ENCODE measurements at regions not wholly inside any gene's neighbourhood (a gene's known extent, or its start where the extent isn't known, plus 50 kb on each side); places are given as distances from the start of the nearest gene placed in this dataset.

- TF ChIP-seq, protein P1, sequence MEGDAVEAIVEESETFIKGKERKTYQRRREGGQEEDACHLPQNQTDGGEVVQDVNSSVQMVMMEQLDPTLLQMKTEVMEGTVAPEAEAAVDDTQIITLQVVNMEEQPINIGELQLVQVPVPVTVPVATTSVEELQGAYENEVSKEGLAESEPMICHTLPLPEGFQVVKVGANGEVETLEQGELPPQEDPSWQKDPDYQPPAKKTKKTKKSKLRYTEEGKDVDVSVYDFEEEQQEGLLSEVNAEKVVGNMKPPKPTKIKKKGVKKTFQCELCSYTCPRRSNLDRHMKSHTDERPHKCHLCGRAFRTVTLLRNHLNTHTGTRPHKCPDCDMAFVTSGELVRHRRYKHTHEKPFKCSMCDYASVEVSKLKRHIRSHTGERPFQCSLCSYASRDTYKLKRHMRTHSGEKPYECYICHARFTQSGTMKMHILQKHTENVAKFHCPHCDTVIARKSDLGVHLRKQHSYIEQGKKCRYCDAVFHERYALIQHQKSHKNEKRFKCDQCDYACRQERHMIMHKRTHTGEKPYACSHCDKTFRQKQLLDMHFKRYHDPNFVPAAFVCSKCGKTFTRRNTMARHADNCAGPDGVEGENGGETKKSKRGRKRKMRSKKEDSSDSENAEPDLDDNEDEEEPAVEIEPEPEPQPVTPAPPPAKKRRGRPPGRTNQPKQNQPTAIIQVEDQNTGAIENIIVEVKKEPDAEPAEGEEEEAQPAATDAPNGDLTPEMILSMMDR (IDR thresholded peaks at IDR 0.05), result no peak
Measured at GRCh38 chr14:37939442-37940028, 268.2 kb upstream of the SSTR1 start.

DNA sequence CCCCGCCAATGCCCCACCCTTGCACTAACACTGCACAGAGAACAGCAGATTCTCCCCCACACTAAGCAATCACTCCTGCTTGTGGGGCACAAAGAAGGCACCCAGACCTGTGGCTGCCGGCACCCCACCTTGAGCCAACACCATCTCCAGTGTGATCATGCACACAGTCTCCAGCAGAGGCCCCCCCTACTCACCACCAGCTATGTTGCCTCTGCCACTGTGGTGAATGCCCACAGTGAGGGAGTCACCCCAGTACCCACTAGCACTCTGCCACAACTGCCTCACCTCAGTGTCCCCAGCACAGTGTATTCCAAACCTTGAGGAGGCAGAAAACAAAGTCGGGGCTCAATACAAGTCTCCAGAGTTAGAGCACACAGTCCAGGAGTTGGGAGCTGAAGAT, 261.7 kb upstream of the SSTR1 start:
- TF ChIP-seq, protein P1 (IDR thresholded peaks at IDR 0.05), result no peak

DNA sequence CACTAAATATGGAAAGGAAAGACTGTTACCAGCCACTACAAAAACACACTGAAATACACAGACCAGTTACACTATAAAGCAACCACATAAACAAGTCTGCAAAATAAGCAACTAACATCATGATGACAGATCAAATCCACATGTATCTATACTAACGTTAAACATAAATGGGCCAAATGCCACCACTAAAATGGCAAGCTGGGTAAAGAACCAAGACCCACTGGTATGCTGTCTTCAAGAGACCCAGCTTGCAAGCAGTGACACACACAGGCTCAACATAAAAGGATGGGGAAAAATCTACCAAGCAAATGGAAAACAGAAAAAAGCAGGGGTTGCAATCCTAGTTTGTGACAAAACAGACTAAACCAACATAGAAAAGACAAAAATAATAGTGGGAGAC, 260.9 kb upstream of the SSTR1 start:
- TF ChIP-seq, protein P1 (IDR thresholded peaks at IDR 0.05), result no peak

GRCh38 chr14:37948266-37948665, 259.4 kb upstream of the SSTR1 start:
- TF ChIP-seq, protein P1 (IDR thresholded peaks at IDR 0.05), result no peak

DNA sequence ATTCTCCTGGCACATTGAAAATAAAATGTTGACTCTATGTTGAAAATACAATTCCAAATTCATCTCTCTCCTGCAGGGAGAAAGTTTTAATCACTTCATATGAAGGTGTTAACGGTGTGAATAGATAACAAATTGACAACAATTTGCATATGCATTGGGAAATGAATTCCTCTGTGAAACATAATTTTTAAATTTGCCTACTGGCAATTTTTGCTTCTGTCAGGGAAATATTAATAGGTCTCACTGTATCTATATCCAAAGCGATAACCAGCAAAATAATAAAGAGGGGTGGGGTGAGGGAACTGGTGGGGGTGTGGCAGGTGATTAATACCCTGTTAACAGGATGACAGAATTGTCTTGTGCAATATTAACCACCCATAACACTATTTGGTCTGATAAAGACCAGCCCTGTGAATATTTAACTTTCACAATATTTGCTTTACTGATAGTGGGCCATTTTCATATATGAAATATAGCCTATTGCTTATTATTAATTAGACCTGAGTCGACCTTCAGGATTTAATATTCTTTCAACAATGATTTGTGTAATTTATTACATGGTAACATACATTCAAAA, 239.0 kb upstream of the SSTR1 start:
- TF ChIP-seq, protein P1 (IDR thresholded peaks at IDR 0.05), result no peak

- TF ChIP-seq, protein P1 (IDR thresholded peaks at IDR 0.05), result no peak
Measured at GRCh38 chr14:37969511-37969979, 238.2 kb upstream of the SSTR1 start.

GRCh38 chr14:37970696-37971095, 237.0 kb upstream of the SSTR1 start:
- TF ChIP-seq, protein P1 (IDR thresholded peaks at IDR 0.05), result no peak

Measured in LNCAP (cell line).